ENCODE measurements at regions not wholly inside any gene's neighbourhood (a gene's known extent, or its start where the extent isn't known, plus 50 kb on each side); places are given as distances from the start of the nearest gene placed in this dataset.

- CTCF ChIA-PET = interaction anchor here (0.7 kb wide), 1 partner anchor 1496 kb away, joined by 8 read pairs; no protein-coding TSS in a partner anchor
- WGBS, 2 experiments (ENCODE audit: extremely low coverage in 2 of 2, insufficient read length in 1 of 2) = 88% methylated on average over 3 of the region's 4 CpGs; no CpG with 5 or more reads in 1 of the 2 experiments
- dilution Hi-C loops (cut with HindIII; ENCODE audit: low sequenced_read_pairs, unreplicated experiment) = no loop called here
These were observed 172.7 kb downstream of the SERPINI1 start for GRCh38 chr3:167908221-167908620.

More at GRCh38 chr3:167908221-167908620, 172.7 kb downstream of the SERPINI1 start:
- ATAC-seq (ENCODE audit: low read depth) (no peak), DNase-seq (no peak)
- no peaks in the 10 kb centered on the region for H3K36me3 ChIP-seq (ENCODE audit: control insufficient read depth, insufficient read depth, low read length)
- no peak overlapping the region for H3K18ac ChIP-seq (ENCODE audit: low read depth, low read length)
- intact Hi-C loops (cut with micrococcal nuclease) (no loop called here), in situ Hi-C loops (cut with MboI; ENCODE audit: low sequenced_read_pairs) (no loop called here)
- no peaks in the 10 kb centered on the region for H3K9me1 ChIP-seq (ENCODE audit: insufficient read depth, low read length)
- H2BK5ac ChIP-seq (ENCODE audit: low read depth, low read length, poor library complexity, severe bottlenecking) = no peak overlapping the region
- no peak overlapping the region for H4K91ac ChIP-seq (ENCODE audit: insufficient read depth, low read depth, low read length)
- no peak overlapping the region for H2AFZ ChIP-seq (replicated peaks; ENCODE audit: low read length, poor library complexity)
- POLR2A ChIA-PET (ENCODE audit: unreplicated experiment) = no interaction called here
- no peak overlapping the region for H3K9ac ChIP-seq (ENCODE audit: low read depth, low read length)
- H2AK5ac ChIP-seq (ENCODE audit: low read depth, low read length) = no peak overlapping the region
- no peak overlapping the region for H4K8ac ChIP-seq (ENCODE audit: low read depth in 2 of 2, low read length in 2 of 2)
- no peaks in the 10 kb centered on the region for H3K4me1 ChIP-seq (ENCODE audit: control insufficient read depth, insufficient read depth, low read length)
- H3K9me3 ChIP-seq (ENCODE audit: control insufficient read depth, insufficient read depth, low read length) = no peaks in the 10 kb centered on the region
- H3K27ac ChIP-seq (ENCODE audit: insufficient read depth, low read length) = no peak overlapping the region
- no peak overlapping the region for H2BK20ac ChIP-seq (ENCODE audit: low read depth, low read length)
- no peak overlapping the region for H2AK9ac ChIP-seq (replicated peaks; ENCODE audit: low read depth, low read length, poor library complexity)
- no peak overlapping the region for H3K4me3 ChIP-seq (ENCODE audit: insufficient read depth, low read depth, low read length)
- H3K27me3 ChIP-seq (ENCODE audit: control insufficient read depth, insufficient read depth, low read length) = no peaks in the 10 kb centered on the region
- H2BK120ac ChIP-seq (ENCODE audit: low read depth, low read length) = no peak overlapping the region
- no peak overlapping the region for H2BK15ac ChIP-seq (ENCODE audit: low read depth, low read length)
- no peak overlapping the region for H3K23ac ChIP-seq (ENCODE audit: low read depth, low read length)
- no peaks in the 10 kb centered on the region for H4K20me1 ChIP-seq (ENCODE audit: insufficient read depth, low read length)
- H3K14ac ChIP-seq (replicated peaks; ENCODE audit: low read depth, low read length) = no peak overlapping the region
- no peaks in the 10 kb centered on the region for H3K79me1 ChIP-seq (ENCODE audit: low read depth in 1 of 2, low read length in 2 of 2)
- no peak overlapping the region for H3K4me2 ChIP-seq (ENCODE audit: low read depth, low read length)
- no peak overlapping the region for H4K5ac ChIP-seq (ENCODE audit: low read depth, low read length)
- no peak for TF ChIP-seq SMC3 (IDR thresholded peaks at IDR 0.05; ENCODE audit: low read depth, low read length)
- TF ChIP-seq RCOR1 (IDR thresholded peaks at IDR 0.05; ENCODE audit: insufficient replicate concordance, low read length) = no peak
- no peak for TF ChIP-seq NFE2L2 (IDR thresholded peaks at IDR 0.05; ENCODE audit: low read depth, low read length)
- no peak for TF ChIP-seq MAFK (IDR thresholded peaks at IDR 0.05; ENCODE audit: low read depth, low read length)
- no peak for TF ChIP-seq MAZ (IDR thresholded peaks at IDR 0.05; ENCODE audit: borderline replicate concordance, low read depth, low read length)
- TF ChIP-seq RFX5 (IDR thresholded peaks at IDR 0.05; ENCODE audit: low read depth, low read length) = no peak
- TF ChIP-seq MXI1 (IDR thresholded peaks at IDR 0.05; ENCODE audit: borderline replicate concordance, low read depth, low read length) = no peak
- TF ChIP-seq CEBPB (IDR thresholded peaks at IDR 0.05; ENCODE audit: low read depth, low read length) = no peak
- TF ChIP-seq USF2 (IDR thresholded peaks at IDR 0.05; ENCODE audit: low read depth, low read length) = no peak
- no peak for TF ChIP-seq CHD1 (IDR thresholded peaks at IDR 0.05; ENCODE audit: low read depth, low read length)
- BruUV-seq (replicated peaks) = no TSS peak
- no peak overlapping the region for H3K4ac ChIP-seq (ENCODE audit: low read depth, low read length)
- H3K56ac ChIP-seq (ENCODE audit: extremely low read depth, insufficient read depth, low read length) = no peak overlapping the region

All from IMR-90 (cell line).